IMR-90 (cell line): ENCODE measurements at regions not wholly inside any gene's neighbourhood (a gene's known extent, or its start where the extent isn't known, plus 50 kb on each side); places are given as distances from the start of the nearest gene placed in this dataset.

Experiments used
- ATAC-seq: fragments of 200-7000 bp; cut with Tn5 transposase; 2 replicates; pipeline ENCODE4 v1.9.1; 2020; ENCODE audit warnings: low read depth, mild to moderate bottlenecking, moderate library complexity
- BruUV-seq: library from RNA; stranded (reverse); fragments of 400-500 nt; replicated peaks from 2 replicates; lab custom pipeline; 2021; lab: Mats Ljungman, UMichigan
- CTCF ChIA-PET: fragments of 300-600 bp; formaldehyde crosslinking; extraction: SDS; loops from one replicate; lab custom pipeline; 2021; ENCODE audit warnings: antibody characterized with exemption; lab: Yijun Ruan, JAX
- POLR2A ChIA-PET: fragments of 300-600 bp; sonication (Branson Sonifier 250); formaldehyde crosslinking; loops from one replicate; lab custom pipeline; 2022; ENCODE audit warnings: antibody characterized with exemption; ENCODE audit not compliant: unreplicated experiment; lab: Charles Lee
- DNase-seq: peaks from one replicate; pipeline ENCODE4 v3.0.0; 2013
- H2AFZ ChIP-seq: replicated peaks from 2 replicates; pipeline ENCODE3; 2013; ENCODE audit warnings: low read length, mild to moderate bottlenecking; ENCODE audit not compliant: poor library complexity
- H2AK5ac ChIP-seq: 2 replicates; pipeline ENCODE4 v1.6.1; 2013; ENCODE audit warnings: low read depth, low read length, inconsistent platforms
- H2AK9ac ChIP-seq: replicated peaks from 2 replicates; pipeline ENCODE3; 2013; ENCODE audit warnings: mild to moderate bottlenecking, low read depth, low read length, moderate library complexity; ENCODE audit not compliant: poor library complexity
- H2BK120ac ChIP-seq: 2 replicates; pipeline ENCODE4 v1.6.1; 2013; ENCODE audit warnings: low read depth, low read length, inconsistent platforms
- H2BK15ac ChIP-seq: 3 replicates; pipeline ENCODE4 v1.6.1; 2013; ENCODE audit warnings: low read depth, low read length, inconsistent platforms
- H2BK20ac ChIP-seq: 2 replicates; pipeline ENCODE4 v1.6.1; 2013; ENCODE audit warnings: low read depth, mild to moderate bottlenecking, inconsistent platforms, low read length, moderate library complexity
- H2BK5ac ChIP-seq: 2 replicates; pipeline ENCODE4 v1.6.1; 2013; ENCODE audit warnings: mild to moderate bottlenecking, low read depth, low read length, inconsistent platforms; ENCODE audit not compliant: poor library complexity, severe bottlenecking
- H3K14ac ChIP-seq: replicated peaks from 2 replicates; pipeline ENCODE4 v1.6.1; 2013; ENCODE audit warnings: low read depth, low read length, inconsistent platforms
- H3K18ac ChIP-seq: 2 replicates; pipeline ENCODE4 v1.6.1; 2013; ENCODE audit warnings: low read depth, low read length, control low read depth
- H3K23ac ChIP-seq: 2 replicates; pipeline ENCODE4 v1.6.1; 2013; ENCODE audit warnings: low read depth, low read length, inconsistent platforms
- H3K27ac ChIP-seq: 2 replicates; pipeline ENCODE4 v1.5.1; 2013; ENCODE audit warnings: mild to moderate bottlenecking, control low read depth, low read length; ENCODE audit not compliant: insufficient read depth
- H3K27me3 ChIP-seq: 2 replicates; pipeline ENCODE4 v1.6.1; 2013; ENCODE audit warnings: low read length; ENCODE audit not compliant: control insufficient read depth, insufficient read depth
- H3K36me3 ChIP-seq: 2 replicates; pipeline ENCODE4 v1.6.1; 2013; ENCODE audit warnings: low read length, mixed read lengths; ENCODE audit not compliant: control insufficient read depth, insufficient read depth
- H3K4ac ChIP-seq: 2 replicates; pipeline ENCODE4 v1.6.1; 2013; ENCODE audit warnings: low read depth, low read length, inconsistent platforms
- H3K4me1 ChIP-seq: 2 replicates; pipeline ENCODE4 v1.6.1; 2013; ENCODE audit warnings: low read length, mixed read lengths; ENCODE audit not compliant: control insufficient read depth, insufficient read depth
- H3K4me2 ChIP-seq: 2 replicates; pipeline ENCODE4 v1.6.1; 2013; ENCODE audit warnings: low read depth, mild to moderate bottlenecking, control low read depth, low read length, moderate library complexity
- H3K4me3 ChIP-seq: 2 replicates; pipeline ENCODE4 v1.5.1; 2013; ENCODE audit warnings: low read depth, mild to moderate bottlenecking, control low read depth, low read length, moderate library complexity; ENCODE audit not compliant: insufficient read depth
- H3K56ac ChIP-seq: 2 replicates; pipeline ENCODE4 v1.6.1; 2013; ENCODE audit warnings: low read length, inconsistent platforms; ENCODE audit not compliant: insufficient read depth; ENCODE audit errors: extremely low read depth
- H3K79me1 ChIP-seq, 2 experiments: 2 replicates each; pipeline ENCODE4 v1.6.1; 2013; ENCODE audit warnings: low read length in 2 of 2, inconsistent platforms in 1 of 2, low read depth in 1 of 2
- H3K9ac ChIP-seq: 2 replicates; pipeline ENCODE4 v1.6.1; 2013; ENCODE audit warnings: low read depth, low read length, control low read depth
- H3K9me1 ChIP-seq: 2 replicates; pipeline ENCODE4 v1.6.1; 2013; ENCODE audit warnings: low read length, inconsistent platforms; ENCODE audit not compliant: insufficient read depth
- H3K9me3 ChIP-seq: 2 replicates; pipeline ENCODE4 v1.6.1; 2013; ENCODE audit warnings: low read length; ENCODE audit not compliant: control insufficient read depth, insufficient read depth
- H4K20me1 ChIP-seq: 2 replicates; pipeline ENCODE4 v1.6.1; 2013; ENCODE audit warnings: low read length, inconsistent platforms; ENCODE audit not compliant: insufficient read depth
- H4K5ac ChIP-seq: 2 replicates; pipeline ENCODE4 v1.6.1; 2013; ENCODE audit warnings: mild to moderate bottlenecking, low read depth, low read length, control low read depth
- H4K8ac ChIP-seq, 2 experiments: 2 replicates each; pipeline ENCODE4 v1.6.1; 2013; ENCODE audit warnings: low read depth in 2 of 2, low read length in 2 of 2, control low read depth in 1 of 2, inconsistent platforms in 1 of 2
- H4K91ac ChIP-seq: 2 replicates; pipeline ENCODE4 v1.6.1; 2013; ENCODE audit warnings: low read depth, low read length, inconsistent platforms; ENCODE audit not compliant: insufficient read depth
- BHLHE40 ChIP-seq: fragments of 150-350 bp; IDR thresholded peaks from 2 replicates; pipeline ENCODE4 v1.6.1; 2016; ENCODE audit warnings: mild to moderate bottlenecking, low read depth, low read length
- CEBPB ChIP-seq: IDR thresholded peaks from 2 replicates; pipeline ENCODE4 v1.6.1; 2012; ENCODE audit warnings: low read depth, low read length, improper control_type of control experiment
- CTCF ChIP-seq: conservative IDR thresholded peaks from 2 replicates; pipeline ENCODE4 v1.5.1; 2012; ENCODE audit warnings: mild to moderate bottlenecking, low read depth, low read length, improper control_type of control experiment
- ELK1 ChIP-seq: fragments of 150-350 bp; IDR thresholded peaks from 2 replicates; pipeline ENCODE4 v1.6.1; 2016; ENCODE audit warnings: low read depth, mild to moderate bottlenecking, low read length, moderate library complexity, borderline replicate concordance
- FOS ChIP-seq: fragments of 150-350 bp; IDR thresholded peaks from 2 replicates; pipeline ENCODE4 v1.6.1; 2016; ENCODE audit warnings: low read depth, low read length
- MAFK ChIP-seq: IDR thresholded peaks from 2 replicates; pipeline ENCODE4 v1.6.1; 2012; ENCODE audit warnings: low read depth, low read length, improper control_type of control experiment
- MAZ ChIP-seq: IDR thresholded peaks from 2 replicates; pipeline ENCODE4 v1.6.1; 2012; ENCODE audit warnings: low read depth, mild to moderate bottlenecking, low read length, improper control_type of control experiment, moderate library complexity, borderline replicate concordance
- MXI1 ChIP-seq: IDR thresholded peaks from 2 replicates; pipeline ENCODE4 v1.6.1; 2012; ENCODE audit warnings: low read depth, mild to moderate bottlenecking, low read length, moderate library complexity, borderline replicate concordance
- NFE2L2 ChIP-seq: fragments of 150-350 bp; IDR thresholded peaks from 2 replicates; pipeline ENCODE4 v1.6.1; 2016; ENCODE audit warnings: low read depth, mild to moderate bottlenecking, low read length
- POLR2A ChIP-seq: IDR thresholded peaks from 2 replicates; pipeline ENCODE4 v1.6.1; 2012; ENCODE audit warnings: mild to moderate bottlenecking, low read depth, low read length
- RAD21 ChIP-seq: IDR thresholded peaks from 2 replicates; pipeline ENCODE4 v1.6.1; 2012; ENCODE audit warnings: low read length, improper control_type of control experiment
- RCOR1 ChIP-seq: IDR thresholded peaks from 2 replicates; pipeline ENCODE4 v1.6.1; 2012; ENCODE audit warnings: mild to moderate bottlenecking, low read length, improper control_type of control experiment; ENCODE audit not compliant: insufficient replicate concordance
- RFX5 ChIP-seq: IDR thresholded peaks from 2 replicates; pipeline ENCODE4 v1.8.0; 2012; ENCODE audit warnings: low read depth, mild to moderate bottlenecking, low read length, moderate library complexity
- SMC3 ChIP-seq: fragments of 150-350 bp; IDR thresholded peaks from 2 replicates; pipeline ENCODE4 v1.6.1; 2016; ENCODE audit warnings: low read depth, mild to moderate bottlenecking, antibody characterized with exemption, low read length, moderate library complexity
- USF2 ChIP-seq: fragments of 150-350 bp; IDR thresholded peaks from 2 replicates; pipeline ENCODE4 v1.6.1; 2017; ENCODE audit warnings: mild to moderate bottlenecking, antibody characterized with exemption, low read length, low read depth
- dilution Hi-C: fragments of 300-500 bp; cut with HindIII; formaldehyde crosslinking; loops from one replicate; pipeline ENCODE4 v1.14.3; 2018; ENCODE audit warnings: low sequenced_read_pairs; ENCODE audit not compliant: unreplicated experiment
- in situ Hi-C: fragments of 300-500 bp; cut with MboI; formaldehyde crosslinking; loops from 3 replicates; pipeline ENCODE4 v1.14.3; 2019; ENCODE audit warnings: low sequenced_read_pairs, inconsistent platforms, mixed read lengths
- intact Hi-C: fragments of 100-400 bp; cut with micrococcal nuclease; formaldehyde crosslinking; loops from 2 replicates; pipeline ENCODE4 v1.10.0; 2022

GRCh38 chr20:57080796-57081195 is 185.6 kb downstream of the BMP7 start:
- H3K36me3 ChIP-seq = no peaks in the 10 kb centered on the region
- no peak overlapping the region for H3K4me3 ChIP-seq
- no TSS peak for BruUV-seq
- dilution Hi-C loops (no loop called here), intact Hi-C loops (no loop called here), in situ Hi-C loops (no loop called here)
- no peak overlapping the region for H2AK9ac ChIP-seq
- no peak overlapping the region for H3K56ac ChIP-seq
- H3K4me2 ChIP-seq = no peak overlapping the region
- DNase-seq = no peak
- H4K91ac ChIP-seq = no peak overlapping the region
- no peak overlapping the region for H2BK15ac ChIP-seq
- no peak overlapping the region for H3K9ac ChIP-seq
- H3K9me3 ChIP-seq = peaks cover 22% of the 10 kb centered on the region
- H2BK20ac ChIP-seq = no peak overlapping the region
- ChIA-PET CTCF (no interaction called here), POLR2A (no interaction called here)
- TF ChIP-seq RAD21 (no peak), ELK1 (no peak), MAFK (no peak), RCOR1 (no peak), BHLHE40 (no peak), CEBPB (no peak), USF2 (no peak), RFX5 (no peak), POLR2A (no peak), MXI1 (no peak), MAZ (no peak), CTCF (no peak), FOS (no peak), NFE2L2 (no peak), SMC3 (no peak)
- H2BK120ac ChIP-seq = no peak overlapping the region
- H3K9me1 ChIP-seq = no peaks in the 10 kb centered on the region
- H3K27me3 ChIP-seq = no peaks in the 10 kb centered on the region
- H4K20me1 ChIP-seq = no peaks in the 10 kb centered on the region
- no peak overlapping the region for H2AK5ac ChIP-seq
- no peaks in the 10 kb centered on the region for H3K4me1 ChIP-seq
- H3K27ac ChIP-seq = no peak overlapping the region
- H2AFZ ChIP-seq = no peak overlapping the region
- no peak overlapping the region for H3K18ac ChIP-seq
- no peak overlapping the region for H4K8ac ChIP-seq
- no peak overlapping the region for H3K14ac ChIP-seq
- ATAC-seq = no peak
- H4K5ac ChIP-seq = no peak overlapping the region
- no peak overlapping the region for H2BK5ac ChIP-seq
- no peak overlapping the region for H3K4ac ChIP-seq
- no peaks in the 10 kb centered on the region for H3K79me1 ChIP-seq
- H3K23ac ChIP-seq = no peak overlapping the region
